NB4 (cell line): ENCODE measurements at regions not wholly inside any gene's neighbourhood (a gene's known extent, or its start where the extent isn't known, plus 50 kb on each side); places are given as distances from the start of the nearest gene placed in this dataset.

Experiments
- MAX ChIP-seq: IDR thresholded peaks from 2 replicates; pipeline ENCODE4 v1.6.1; 2011; ENCODE audit warnings: low read depth, low read length
- MYC ChIP-seq: IDR thresholded peaks from 2 replicates; pipeline ENCODE4 v1.6.1; 2011; ENCODE audit warnings: low read depth, low read length
- POLR2A ChIP-seq: IDR thresholded peaks from 2 replicates; pipeline ENCODE4 v1.6.1; 2011; ENCODE audit warnings: mild to moderate bottlenecking; ENCODE audit not compliant: insufficient read length; ENCODE audit errors: extremely low read depth
- TF ChIP-seq, protein P1 (sequence below): IDR thresholded peaks from one replicate; pipeline ENCODE4 v1.5.1; 2012; ENCODE audit warnings: low read depth, low read length

GRCh38 chr5:74337984-74338310 is 302.6 kb downstream of the ENC1 start:
- TF ChIP-seq, protein P1, sequence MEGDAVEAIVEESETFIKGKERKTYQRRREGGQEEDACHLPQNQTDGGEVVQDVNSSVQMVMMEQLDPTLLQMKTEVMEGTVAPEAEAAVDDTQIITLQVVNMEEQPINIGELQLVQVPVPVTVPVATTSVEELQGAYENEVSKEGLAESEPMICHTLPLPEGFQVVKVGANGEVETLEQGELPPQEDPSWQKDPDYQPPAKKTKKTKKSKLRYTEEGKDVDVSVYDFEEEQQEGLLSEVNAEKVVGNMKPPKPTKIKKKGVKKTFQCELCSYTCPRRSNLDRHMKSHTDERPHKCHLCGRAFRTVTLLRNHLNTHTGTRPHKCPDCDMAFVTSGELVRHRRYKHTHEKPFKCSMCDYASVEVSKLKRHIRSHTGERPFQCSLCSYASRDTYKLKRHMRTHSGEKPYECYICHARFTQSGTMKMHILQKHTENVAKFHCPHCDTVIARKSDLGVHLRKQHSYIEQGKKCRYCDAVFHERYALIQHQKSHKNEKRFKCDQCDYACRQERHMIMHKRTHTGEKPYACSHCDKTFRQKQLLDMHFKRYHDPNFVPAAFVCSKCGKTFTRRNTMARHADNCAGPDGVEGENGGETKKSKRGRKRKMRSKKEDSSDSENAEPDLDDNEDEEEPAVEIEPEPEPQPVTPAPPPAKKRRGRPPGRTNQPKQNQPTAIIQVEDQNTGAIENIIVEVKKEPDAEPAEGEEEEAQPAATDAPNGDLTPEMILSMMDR = no peak
- TF ChIP-seq POLR2A = no peak
- no peak for TF ChIP-seq MYC
- no peak for TF ChIP-seq MAX
